Kidney capillary endothelial cell (primary cell): ENCODE measurements at regions not wholly inside any gene's neighbourhood (a gene's known extent, or its start where the extent isn't known, plus 50 kb on each side); places are given as distances from the start of the nearest gene placed in this dataset.

Experiments
- DNase-seq: peaks from one replicate; pipeline ENCODE4 v3.0.0-alpha.2; 2018; ENCODE audit warnings: low spot score

GRCh38 chr3:174776636-174777035, 82.5 kb upstream of the NAALADL2 start:
- no peak for DNase-seq

GRCh38 chr3:174777813-174778212, 81.3 kb upstream of the NAALADL2 start:
- DNase-seq, result no peak

GRCh38 chr3:174783502-174783901, 75.6 kb upstream of the NAALADL2 start:
- no peak for DNase-seq

GRCh38 chr3:174784206-174784934, 74.8 kb upstream of the NAALADL2 start:
- no peak for DNase-seq

GRCh38 chr3:174786825-174787224, 72.3 kb upstream of the NAALADL2 start:
- DNase-seq, result no peak

GRCh38 chr3:174791161-174791560, 68.0 kb upstream of the NAALADL2 start:
- no peak for DNase-seq

- DNase-seq, result no peak
Measured at GRCh38 chr3:174792864-174793263, 66.3 kb upstream of the NAALADL2 start.
